WERI-Rb-1 (cell line): ENCODE measurements at regions not wholly inside any gene's neighbourhood (a gene's known extent, or its start where the extent isn't known, plus 50 kb on each side); places are given as distances from the start of the nearest gene placed in this dataset.

Experiments used
- DNase-seq: peaks from one replicate; pipeline ENCODE4 v3.0.0-alpha.2; 2020
- H3K27ac ChIP-seq: fragments of 250-450 bp; sonication (Bioruptor Pico); 2 replicates; pipeline ENCODE4 v1.5.1; 2020; ENCODE audit warnings: mild to moderate bottlenecking, moderate library complexity
- H3K27me3 ChIP-seq: fragments of 250-450 bp; sonication (Bioruptor Pico); 2 replicates; pipeline ENCODE4 v1.5.1; 2021; ENCODE audit warnings: mild to moderate bottlenecking, low read depth, moderate library complexity; ENCODE audit not compliant: insufficient read depth, severe bottlenecking
- H3K36me3 ChIP-seq: fragments of 250-450 bp; sonication (Bioruptor Pico); 2 replicates; pipeline ENCODE4 v1.5.1; 2020; ENCODE audit warnings: mild to moderate bottlenecking, moderate library complexity
- H3K4me3 ChIP-seq: 2 replicates; pipeline ENCODE4 v1.5.1; 2011; ENCODE audit warnings: low read depth, mild to moderate bottlenecking, control low read depth, low read length
- H3K9me3 ChIP-seq: fragments of 250-450 bp; sonication (Bioruptor Pico); 2 replicates; pipeline ENCODE4 v1.5.1; 2021; ENCODE audit warnings: mild to moderate bottlenecking, moderate library complexity; ENCODE audit not compliant: severe bottlenecking
- CTCF ChIP-seq: IDR thresholded peaks from 2 replicates; pipeline ENCODE4 v1.5.1; 2011; ENCODE audit warnings: low read depth, mild to moderate bottlenecking, control low read depth, inconsistent platforms, low read length

DNA sequence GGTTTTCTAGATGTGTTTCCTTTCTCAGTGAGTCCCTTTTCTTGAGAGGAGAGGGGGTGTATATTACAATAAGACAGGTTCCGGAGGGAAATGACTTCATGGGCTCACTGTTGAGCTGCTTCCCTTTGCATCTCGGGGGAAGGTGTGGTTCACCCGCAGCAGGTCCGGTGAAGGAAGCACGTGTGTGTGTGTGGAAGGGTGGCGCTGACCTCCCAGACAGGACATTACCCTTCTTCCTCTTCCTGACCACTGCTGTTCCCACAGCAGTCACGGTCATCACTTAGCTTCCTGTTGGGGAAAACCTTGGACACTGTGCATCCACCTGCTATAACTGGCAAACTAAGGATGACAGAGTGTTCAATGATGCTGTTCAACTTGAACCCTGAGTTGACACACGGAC lies 83.6 kb downstream of the PLEKHG1 start:
- Histone ChIP-seq H3K9me3 (no peaks in the 10 kb centered on the region), H3K36me3 (no peaks in the 10 kb centered on the region), H3K4me3 (no peak overlapping the region), H3K27me3 (no peaks in the 10 kb centered on the region), H3K27ac (no peak overlapping the region)
- TF ChIP-seq CTCF, result no peak
- no peak for DNase-seq

DNA sequence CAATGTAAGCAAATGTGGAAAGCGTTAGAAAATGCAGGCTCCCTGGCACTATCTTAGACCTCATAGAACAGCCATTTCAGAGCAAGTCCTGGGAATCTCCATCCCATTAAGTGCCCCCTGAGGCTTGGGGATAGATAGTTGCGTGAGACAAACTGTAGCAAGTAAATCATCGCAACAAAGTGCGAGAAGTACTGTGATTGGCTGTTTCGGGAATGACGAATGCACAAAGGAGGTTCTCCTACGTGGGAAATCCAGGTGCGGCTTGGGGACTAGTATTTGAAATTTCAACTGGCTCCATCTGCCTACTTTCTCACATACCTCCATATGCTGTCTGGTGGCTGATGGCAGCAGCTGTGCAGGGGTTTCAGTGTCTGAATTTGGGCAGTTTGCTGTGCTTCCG lies 84.5 kb downstream of the PLEKHG1 start:
- H3K4me3 ChIP-seq, result no peak overlapping the region
- TF ChIP-seq CTCF, result no peak
- H3K27me3 ChIP-seq, result peaks cover 2% of the 10 kb centered on the region
- H3K27ac ChIP-seq, result no peak overlapping the region
- no peak for DNase-seq
- no peaks in the 10 kb centered on the region for H3K36me3 ChIP-seq
- no peaks in the 10 kb centered on the region for H3K9me3 ChIP-seq

DNA sequence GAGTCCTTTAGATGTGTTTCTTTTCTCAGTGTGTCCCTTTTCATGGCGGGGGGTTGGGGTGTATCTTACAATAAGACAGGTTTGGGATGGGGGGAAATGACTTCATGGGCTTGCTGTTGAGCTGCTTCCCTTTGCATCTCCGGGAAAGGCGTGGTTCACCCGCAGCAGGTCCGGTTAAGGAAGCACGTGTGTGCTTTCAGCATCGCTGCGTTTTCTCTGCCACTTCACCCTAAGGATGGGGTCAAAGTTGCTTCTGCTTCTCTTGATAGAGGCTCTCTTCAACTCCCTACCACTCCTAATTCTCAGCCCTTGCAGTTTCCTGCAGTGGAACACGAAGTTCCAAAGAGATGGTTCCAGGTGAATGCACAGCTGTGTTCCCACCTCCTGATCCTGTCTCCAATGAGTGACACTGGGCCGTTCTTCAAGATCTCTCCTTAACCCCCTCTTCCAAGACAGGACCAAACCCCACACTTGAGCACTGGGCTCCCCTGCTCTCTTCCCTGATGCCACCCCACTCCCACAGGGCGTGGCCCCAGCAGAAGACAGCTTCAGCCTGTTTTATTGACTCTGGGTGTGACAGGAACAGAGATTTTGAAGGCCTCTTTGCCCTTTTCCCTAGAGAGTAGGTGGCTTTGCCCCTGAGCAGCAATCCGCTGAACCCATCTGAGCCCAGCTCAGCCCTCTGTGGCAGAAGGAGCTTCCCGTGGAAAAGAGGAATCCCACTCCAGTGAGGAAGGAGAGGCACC lies 85.2 kb downstream of the PLEKHG1 start:
- Histone ChIP-seq H3K36me3 (no peaks in the 10 kb centered on the region), H3K9me3 (no peaks in the 10 kb centered on the region), H3K4me3 (no peak overlapping the region), H3K27me3 (peaks cover 2% of the 10 kb centered on the region), H3K27ac (no peak overlapping the region)
- TF ChIP-seq CTCF, result no peak
- no peak for DNase-seq

DNA sequence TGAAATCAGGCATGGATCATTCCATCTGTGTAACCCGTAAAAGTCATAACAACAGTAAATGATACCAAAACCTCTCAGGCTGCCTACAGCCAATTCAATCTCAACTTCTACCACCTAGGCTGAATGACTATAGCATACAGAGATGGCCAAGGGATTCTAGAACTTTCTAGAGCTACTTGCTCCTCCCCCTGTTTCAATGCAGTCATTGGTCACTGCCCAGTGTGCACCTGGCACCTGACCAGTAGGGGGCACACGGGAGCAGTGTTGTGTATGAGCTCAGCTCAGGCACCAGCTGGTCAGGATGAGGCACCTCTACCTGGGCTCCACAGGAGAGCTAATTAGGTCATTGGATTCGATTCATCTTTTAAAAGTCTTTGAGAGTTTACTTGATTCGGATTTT lies 86.2 kb downstream of the PLEKHG1 start:
- Histone ChIP-seq H3K27ac (no peak overlapping the region), H3K4me3 (no peak overlapping the region), H3K27me3 (peaks cover 2% of the 10 kb centered on the region), H3K9me3 (no peaks in the 10 kb centered on the region), H3K36me3 (no peaks in the 10 kb centered on the region)
- DNase-seq, result peak; percentile 56
- TF ChIP-seq CTCF, result peak; percentile 76

- no peaks in the 10 kb centered on the region for H3K36me3 ChIP-seq
- H3K4me3 ChIP-seq, result no peak overlapping the region
- H3K27ac ChIP-seq, result no peak overlapping the region
- DNase-seq, result no peak
- H3K9me3 ChIP-seq, result no peaks in the 10 kb centered on the region
- H3K27me3 ChIP-seq, result peaks cover 2% of the 10 kb centered on the region
- no peak for TF ChIP-seq CTCF
These were observed 86.9 kb downstream of the PLEKHG1 start for GRCh38 chr6:150686566-150686965.

GRCh38 chr6:150687508-150687907 lies 87.8 kb downstream of the PLEKHG1 start:
- DNase-seq, result no peak
- Histone ChIP-seq H3K27me3 (peaks cover 2% of the 10 kb centered on the region), H3K36me3 (no peaks in the 10 kb centered on the region), H3K27ac (no peak overlapping the region), H3K4me3 (no peak overlapping the region), H3K9me3 (no peaks in the 10 kb centered on the region)
- TF ChIP-seq CTCF, result no peak
